Prostate gland (tissue), 2 donors: ENCODE measurements at regions not wholly inside any gene's neighbourhood (a gene's known extent, or its start where the extent isn't known, plus 50 kb on each side); places are given as distances from the start of the nearest gene placed in this dataset.

Experiments
- POLR2A ChIP-seq: fragments of 450-650 bp; IDR thresholded peaks from one replicate; pipeline ENCODE4 v1.6.1; 2016; ENCODE audit warnings: antibody characterized with exemption, mild to moderate bottlenecking
- POLR2AphosphoS5 ChIP-seq: sonication (generic); formaldehyde crosslinking; IDR thresholded peaks from one replicate; pipeline ENCODE4 v1.6.1; 2017; ENCODE audit warnings: antibody characterized with exemption
- TF ChIP-seq, protein P1 (sequence below), 4 experiments: fragments of 200-600 bp in 2 of 4; fragments of 450-650 bp in 2 of 4; sonication (generic) in 2 of 4; IDR thresholded peaks; 1 replicate in 3 of 4; 2 replicates in 1 of 4; pipeline ENCODE4 v1.5.1; 2016 to 2019; ENCODE audit warnings: antibody characterized with exemption in 4 of 4, mild to moderate bottlenecking in 2 of 4, moderate library complexity in 2 of 4

DNA sequence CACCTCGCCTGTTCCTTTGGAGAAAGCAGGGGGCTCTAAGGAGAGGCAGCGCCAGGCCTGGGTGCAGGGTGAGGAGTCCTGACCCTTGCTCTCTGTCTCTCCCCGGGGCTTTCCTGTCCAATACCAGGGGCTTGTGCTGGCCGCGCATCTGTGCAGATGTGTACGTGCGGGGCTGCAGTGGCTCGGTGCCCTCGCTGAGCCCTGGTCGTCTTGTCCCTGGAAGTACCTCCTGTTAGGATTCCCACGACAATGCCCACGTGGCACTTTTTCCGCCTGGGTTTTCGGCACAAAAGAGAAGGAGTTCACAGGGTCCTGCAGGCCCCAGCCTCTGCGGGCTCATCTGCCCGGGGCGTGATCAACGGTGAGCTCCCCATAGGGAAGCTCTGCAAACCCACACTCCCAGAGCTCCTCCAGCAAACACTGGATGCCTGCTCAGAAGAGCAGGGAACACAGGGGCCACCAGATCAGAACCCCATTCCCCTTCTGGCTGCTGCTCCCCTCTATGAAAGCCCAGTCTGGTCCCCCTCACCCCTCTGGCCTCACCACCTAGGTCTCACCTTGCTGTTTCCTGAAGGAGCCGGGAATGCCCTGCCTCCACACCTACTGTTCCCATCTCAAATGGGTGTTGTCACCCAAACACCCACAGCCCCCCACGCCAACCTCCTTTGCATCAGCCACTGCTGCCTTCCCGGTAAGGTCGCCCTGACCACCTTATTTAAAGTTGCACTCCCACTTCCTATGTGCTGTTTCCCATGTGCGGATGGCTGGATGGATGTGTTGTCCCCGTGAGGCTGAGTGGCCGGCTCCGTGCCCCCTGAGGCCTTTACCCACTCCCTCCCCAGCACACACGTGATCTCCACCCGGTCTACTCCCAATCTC, 62.6 kb upstream of the PRR20G start:
- TF ChIP-seq, protein P1, sequence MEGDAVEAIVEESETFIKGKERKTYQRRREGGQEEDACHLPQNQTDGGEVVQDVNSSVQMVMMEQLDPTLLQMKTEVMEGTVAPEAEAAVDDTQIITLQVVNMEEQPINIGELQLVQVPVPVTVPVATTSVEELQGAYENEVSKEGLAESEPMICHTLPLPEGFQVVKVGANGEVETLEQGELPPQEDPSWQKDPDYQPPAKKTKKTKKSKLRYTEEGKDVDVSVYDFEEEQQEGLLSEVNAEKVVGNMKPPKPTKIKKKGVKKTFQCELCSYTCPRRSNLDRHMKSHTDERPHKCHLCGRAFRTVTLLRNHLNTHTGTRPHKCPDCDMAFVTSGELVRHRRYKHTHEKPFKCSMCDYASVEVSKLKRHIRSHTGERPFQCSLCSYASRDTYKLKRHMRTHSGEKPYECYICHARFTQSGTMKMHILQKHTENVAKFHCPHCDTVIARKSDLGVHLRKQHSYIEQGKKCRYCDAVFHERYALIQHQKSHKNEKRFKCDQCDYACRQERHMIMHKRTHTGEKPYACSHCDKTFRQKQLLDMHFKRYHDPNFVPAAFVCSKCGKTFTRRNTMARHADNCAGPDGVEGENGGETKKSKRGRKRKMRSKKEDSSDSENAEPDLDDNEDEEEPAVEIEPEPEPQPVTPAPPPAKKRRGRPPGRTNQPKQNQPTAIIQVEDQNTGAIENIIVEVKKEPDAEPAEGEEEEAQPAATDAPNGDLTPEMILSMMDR (IDR thresholded peaks at IDR 0.05): no peak
- TF ChIP-seq POLR2AphosphoS5 (no peak), POLR2A (no peak)
